OCI-LY7 (cell line): ENCODE measurements at regions not wholly inside any gene's neighbourhood (a gene's known extent, or its start where the extent isn't known, plus 50 kb on each side); places are given as distances from the start of the nearest gene placed in this dataset.

Source experiments
- BruUV-seq: library from RNA; stranded (reverse); fragments of 400-500 nt; replicated peaks from 2 replicates; lab custom pipeline; 2021; lab: Mats Ljungman, UMichigan
- CTCF ChIA-PET: fragments of 300-600 bp; sonication (Branson Sonifier 250); formaldehyde crosslinking; loops from one replicate; lab custom pipeline; 2022; ENCODE audit warnings: antibody characterized with exemption; ENCODE audit not compliant: unreplicated experiment; lab: Charles Lee
- POLR2A ChIA-PET: fragments of 300-600 bp; sonication (Branson Sonifier 250); formaldehyde crosslinking; loops from one replicate; lab custom pipeline; 2022; ENCODE audit warnings: antibody characterized with exemption; lab: Charles Lee
- DNase-seq: peaks from one replicate; pipeline ENCODE4 v3.0.0-alpha.2; 2015; ENCODE audit warnings: low spot score
- H2AFZ ChIP-seq: fragments of 200-600 bp; sonication (generic), shearing (Covaris generic); 2 replicates; pipeline ENCODE4 v1.6.1; 2014; ENCODE audit warnings: mild to moderate bottlenecking, antibody characterized with exemption, low read length, moderate library complexity
- H3K27ac ChIP-seq: fragments of 200-600 bp; sonication (generic); 2 replicates; pipeline ENCODE4 v1.5.1; 2014; ENCODE audit warnings: mixed run types, low read depth, mild to moderate bottlenecking, moderate library complexity, low read length, inconsistent platforms; ENCODE audit not compliant: poor library complexity, severe bottlenecking
- H3K36me3 ChIP-seq: fragments of 200-600 bp; sonication (generic); 2 replicates; pipeline ENCODE4 v1.6.1; 2014; ENCODE audit warnings: mild to moderate bottlenecking, antibody characterized with exemption, low read length, moderate library complexity, mixed read lengths; ENCODE audit not compliant: insufficient read depth
- H3K4me1 ChIP-seq: fragments of 200-600 bp; sonication (generic); 2 replicates; pipeline ENCODE4 v1.5.1; 2014; ENCODE audit warnings: mild to moderate bottlenecking, low read length; ENCODE audit not compliant: insufficient read depth, poor library complexity, severe bottlenecking
- H3K4me2 ChIP-seq: fragments of 200-600 bp; sonication (generic); 2 replicates; pipeline ENCODE4 v1.6.1; 2014; ENCODE audit warnings: mild to moderate bottlenecking, low read length
- H3K4me3 ChIP-seq: fragments of 200-600 bp; sonication (generic); 2 replicates; pipeline ENCODE4 v1.5.1; 2014; ENCODE audit warnings: mild to moderate bottlenecking, low read depth, low read length; ENCODE audit not compliant: poor library complexity, severe bottlenecking
- H3K79me2 ChIP-seq: fragments of 200-600 bp; sonication (generic); 2 replicates; pipeline ENCODE4 v1.6.1; 2016; ENCODE audit warnings: low read depth, mild to moderate bottlenecking, low read length, moderate library complexity, mixed read lengths; ENCODE audit not compliant: insufficient read depth
- H3K9me2 ChIP-seq: fragments of 200-600 bp; sonication (generic); 2 replicates; pipeline ENCODE4 v1.6.1; 2016; ENCODE audit warnings: mild to moderate bottlenecking, low read length, mixed read lengths; ENCODE audit not compliant: insufficient read depth
- H3K9me3 ChIP-seq: fragments of 200-600 bp; sonication (generic); 2 replicates; pipeline ENCODE4 v1.6.1; 2014; ENCODE audit warnings: mild to moderate bottlenecking, mixed run types, low read length, mixed read lengths
- H4K20me1 ChIP-seq: fragments of 200-600 bp; sonication (generic); 2 replicates; pipeline ENCODE4 v1.6.1; 2014; ENCODE audit warnings: mild to moderate bottlenecking, antibody characterized with exemption, low read length, moderate library complexity, mixed read lengths; ENCODE audit not compliant: insufficient read depth
- EZH2phosphoT487 ChIP-seq: fragments of 200-600 bp; sonication (generic); IDR thresholded peaks from 2 replicates; pipeline ENCODE4 v1.6.1; 2018; ENCODE audit warnings: low read depth, borderline replicate concordance, mild to moderate bottlenecking, mixed run types, antibody characterized with exemption, low read length, moderate library complexity, mixed read lengths
- intact Hi-C: fragments of 100-400 bp; cut with micrococcal nuclease; formaldehyde crosslinking; loops from one replicate; pipeline ENCODE4 v1.10.0; 2022; ENCODE audit not compliant: unreplicated experiment
- TF ChIP-seq, protein P1 (sequence below): fragments of 200-600 bp; sonication (generic); conservative IDR thresholded peaks from 2 replicates; pipeline ENCODE4 v1.5.1; 2014; ENCODE audit warnings: mild to moderate bottlenecking, antibody characterized with exemption, low read length, moderate library complexity, mixed read lengths

DNA sequence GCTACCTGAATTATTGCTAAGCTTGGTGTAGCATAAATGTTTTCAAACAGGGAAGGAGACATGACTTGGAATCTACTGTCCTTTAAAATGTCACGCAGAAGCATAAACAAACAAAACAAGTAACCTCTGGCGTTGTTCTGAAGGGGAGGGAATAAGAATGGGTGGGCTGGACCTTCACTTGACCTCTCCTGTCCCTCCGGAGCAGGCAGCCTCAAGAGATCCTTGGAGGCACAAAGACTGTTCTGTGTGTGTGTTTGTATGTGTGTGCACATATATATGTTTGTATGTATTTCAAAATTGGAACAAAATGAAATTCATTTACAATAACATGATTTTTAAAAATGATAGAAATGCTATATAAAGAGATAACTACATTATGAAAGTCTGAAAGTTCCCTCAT, 91.3 kb upstream of the DCLK2 start:
- DNase-seq = no peak
- Histone ChIP-seq H3K27ac (no peak overlapping the region), H3K4me3 (no peak overlapping the region), H2AFZ (no peak overlapping the region), H3K36me3 (no peaks in the 10 kb centered on the region), H3K9me2 (no peaks in the 10 kb centered on the region), H3K9me3 (no peaks in the 10 kb centered on the region), H3K4me2 (no peak overlapping the region), H3K4me1 (no peaks in the 10 kb centered on the region), H4K20me1 (no peaks in the 10 kb centered on the region), H3K79me2 (no peaks in the 10 kb centered on the region)
- CTCF ChIA-PET = no interaction called here
- TF ChIP-seq, protein P1, sequence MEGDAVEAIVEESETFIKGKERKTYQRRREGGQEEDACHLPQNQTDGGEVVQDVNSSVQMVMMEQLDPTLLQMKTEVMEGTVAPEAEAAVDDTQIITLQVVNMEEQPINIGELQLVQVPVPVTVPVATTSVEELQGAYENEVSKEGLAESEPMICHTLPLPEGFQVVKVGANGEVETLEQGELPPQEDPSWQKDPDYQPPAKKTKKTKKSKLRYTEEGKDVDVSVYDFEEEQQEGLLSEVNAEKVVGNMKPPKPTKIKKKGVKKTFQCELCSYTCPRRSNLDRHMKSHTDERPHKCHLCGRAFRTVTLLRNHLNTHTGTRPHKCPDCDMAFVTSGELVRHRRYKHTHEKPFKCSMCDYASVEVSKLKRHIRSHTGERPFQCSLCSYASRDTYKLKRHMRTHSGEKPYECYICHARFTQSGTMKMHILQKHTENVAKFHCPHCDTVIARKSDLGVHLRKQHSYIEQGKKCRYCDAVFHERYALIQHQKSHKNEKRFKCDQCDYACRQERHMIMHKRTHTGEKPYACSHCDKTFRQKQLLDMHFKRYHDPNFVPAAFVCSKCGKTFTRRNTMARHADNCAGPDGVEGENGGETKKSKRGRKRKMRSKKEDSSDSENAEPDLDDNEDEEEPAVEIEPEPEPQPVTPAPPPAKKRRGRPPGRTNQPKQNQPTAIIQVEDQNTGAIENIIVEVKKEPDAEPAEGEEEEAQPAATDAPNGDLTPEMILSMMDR = no peak
- no peak for TF ChIP-seq EZH2phosphoT487
- POLR2A ChIA-PET = interaction anchor here (0.6 kb wide), 1 partner anchor 78 kb away, joined by 5 read pairs; no protein-coding TSS in a partner anchor
- intact Hi-C loops = loop anchor here (10.0 kb wide), 1 partner anchor 878 kb away; no protein-coding TSS in a partner anchor
- no TSS peak for BruUV-seq

DNA sequence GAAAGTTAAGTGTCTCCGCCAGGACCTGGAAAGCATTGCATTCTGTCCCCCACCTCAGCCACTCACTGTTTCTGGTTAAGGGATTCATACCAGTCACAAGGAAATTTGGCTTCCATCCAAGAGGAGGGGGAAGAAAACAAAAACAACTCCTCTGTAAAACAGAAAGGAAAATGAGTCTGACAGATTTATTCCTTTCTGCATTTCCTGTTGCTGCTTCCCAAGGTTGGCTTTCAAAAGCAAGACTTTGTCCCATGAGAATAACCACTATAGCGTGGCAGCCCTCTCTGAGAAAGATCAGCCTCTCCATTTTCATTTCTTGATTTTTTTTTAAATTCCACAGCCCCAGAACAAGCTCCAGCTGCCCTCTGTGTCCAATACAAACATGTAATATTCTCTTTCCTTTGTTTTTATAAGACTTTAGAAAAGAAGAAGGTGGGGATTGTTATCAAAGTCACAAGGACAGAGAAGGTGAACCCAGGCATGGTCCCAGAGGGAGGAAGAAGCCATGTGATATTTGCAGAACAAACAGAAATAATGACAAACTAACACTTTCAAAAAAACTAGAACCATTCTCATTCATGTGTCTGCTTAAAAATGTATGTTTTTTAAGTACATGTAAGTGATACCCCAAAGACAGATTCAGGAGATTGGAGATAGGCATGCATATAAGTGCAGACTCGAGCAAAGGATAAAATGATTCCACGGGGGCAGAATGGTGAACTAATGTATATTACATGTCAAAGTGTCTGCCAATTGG, 90.7 kb upstream of the DCLK2 start:
- H3K4me3 ChIP-seq = no peak overlapping the region
- H2AFZ ChIP-seq = no peak overlapping the region
- ChIA-PET POLR2A (interaction anchor here (0.6 kb wide), 2 partner anchors 285 to 799 kb away, joined by 3 to 4 read pairs; no protein-coding TSS in a partner anchor), CTCF (no interaction called here)
- no peaks in the 10 kb centered on the region for H3K36me3 ChIP-seq
- no peak overlapping the region for H3K4me2 ChIP-seq
- H3K27ac ChIP-seq = no peak overlapping the region
- no peak for DNase-seq
- no peaks in the 10 kb centered on the region for H3K4me1 ChIP-seq
- no peaks in the 10 kb centered on the region for H3K9me2 ChIP-seq
- H3K9me3 ChIP-seq = no peaks in the 10 kb centered on the region
- TF ChIP-seq, protein P1 = no peak
- TF ChIP-seq EZH2phosphoT487 = no peak
- no peaks in the 10 kb centered on the region for H4K20me1 ChIP-seq
- no peaks in the 10 kb centered on the region for H3K79me2 ChIP-seq
- no TSS peak for BruUV-seq
- intact Hi-C loops = loop anchor here (10.0 kb wide), 1 partner anchor 877 kb away; no protein-coding TSS in a partner anchor

DNA sequence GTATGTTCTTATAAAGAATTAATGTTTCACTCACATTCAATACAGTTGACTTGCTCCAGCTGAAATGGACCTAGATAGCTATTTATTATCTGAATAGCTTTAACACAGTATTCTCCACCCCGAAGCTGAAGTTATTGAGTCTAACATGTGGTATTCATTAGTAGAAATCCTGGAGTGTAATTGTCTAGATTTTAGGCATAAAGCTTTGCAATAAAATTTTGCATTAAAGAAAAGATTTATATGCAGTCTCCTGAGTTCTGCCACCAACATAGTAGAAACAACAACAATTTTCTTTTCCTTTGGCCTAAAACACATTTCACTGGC, 90.2 kb upstream of the DCLK2 start:
- no peak overlapping the region for H3K4me3 ChIP-seq
- ChIA-PET POLR2A (interaction anchor here (0.6 to 0.7 kb wide), 3 partner anchors 25 to 800 kb away, joined by 3 to 4 read pairs (median 3); no protein-coding TSS in a partner anchor), CTCF (no interaction called here)
- intact Hi-C loops = loop anchor here (10.0 kb wide), 1 partner anchor 877 kb away; no protein-coding TSS in a partner anchor
- no peaks in the 10 kb centered on the region for H4K20me1 ChIP-seq
- no peaks in the 10 kb centered on the region for H3K9me2 ChIP-seq
- no peak for DNase-seq
- no peak overlapping the region for H3K4me2 ChIP-seq
- no peak for TF ChIP-seq EZH2phosphoT487
- TF ChIP-seq, protein P1 = no peak
- BruUV-seq = no TSS peak
- no peaks in the 10 kb centered on the region for H3K4me1 ChIP-seq
- no peaks in the 10 kb centered on the region for H3K36me3 ChIP-seq
- H3K79me2 ChIP-seq = no peaks in the 10 kb centered on the region
- no peak overlapping the region for H3K27ac ChIP-seq
- H2AFZ ChIP-seq = no peak overlapping the region
- H3K9me3 ChIP-seq = no peaks in the 10 kb centered on the region
